Frontal cortex (tissue), 1 donor: ENCODE measurements at regions not wholly inside any gene's neighbourhood (a gene's known extent, or its start where the extent isn't known, plus 50 kb on each side); places are given as distances from the start of the nearest gene placed in this dataset. TPM values are rescaled to one million over a fixed set of nuclear protein-coding genes. Genes with fewer than 3 reads are reported as not detected.

Experiments
- small RNA-seq: library from RNA; depleted of rRNA; stranded (forward); fragments of <200 nt; gene quantifications from one replicate; pipeline ENCODE3, GENCODE V24; 2014

Small RNAs in the stretch of these regions (small RNA-seq; reads per million reads assigned to genes)
- gene AC004004.1, result not detected
